GM12892 (cell line): ENCODE measurements at regions not wholly inside any gene's neighbourhood (a gene's known extent, or its start where the extent isn't known, plus 50 kb on each side); places are given as distances from the start of the nearest gene placed in this dataset.
"Not testable (repeated sequence)": the region's sequence is repeated elsewhere in the genome, so short reads cannot be mapped to it uniquely, and the experiment has no call there.

Experiments
- DNase-seq: peaks from one replicate; pipeline ENCODE4 v3.0.0; 2011; ENCODE audit not compliant: insufficient read length
- FAIRE-seq: peaks from 2 replicates; lab custom pipeline; 2011; peaks lifted over from hg19 to GRCh38; lab: Jason Lieb, UNC
- POLR2A ChIP-seq: IDR thresholded peaks from 2 replicates; pipeline ENCODE4 v1.6.1; 2011; ENCODE audit warnings: low read depth, low read length, control low read depth
- POLR2AphosphoS5 ChIP-seq: IDR thresholded peaks from 2 replicates; pipeline ENCODE4 v1.6.1; 2011; ENCODE audit warnings: low read depth, low read length, control low read depth
- TAF1 ChIP-seq: IDR thresholded peaks from 2 replicates; pipeline ENCODE4 v1.6.1; 2011; ENCODE audit warnings: low read depth, mild to moderate bottlenecking, control low read depth, low read length, borderline replicate concordance

DNA sequence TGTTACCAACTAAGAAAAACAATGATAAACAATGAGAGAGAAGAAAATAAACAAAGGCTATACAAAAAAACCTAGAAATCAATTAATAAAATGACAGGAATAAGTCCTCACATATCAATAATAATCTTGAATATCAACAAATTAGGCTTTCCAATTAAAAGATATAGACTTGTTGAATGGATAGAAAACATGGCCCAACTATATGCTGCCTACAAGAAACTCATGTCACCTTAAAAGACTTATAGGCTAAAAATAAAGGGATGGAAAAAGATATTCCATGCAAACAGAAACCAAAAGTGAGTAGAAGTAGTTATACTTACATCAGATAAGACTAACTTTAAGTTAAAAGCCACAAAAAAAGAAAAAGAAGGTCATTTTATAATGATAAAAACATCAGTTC, 183.9 kb downstream of the MYRFL start:
- FAIRE-seq (no peak), DNase-seq (no peak)
- TF ChIP-seq TAF1 (no peak), POLR2A (no peak), POLR2AphosphoS5 (no peak)

DNA sequence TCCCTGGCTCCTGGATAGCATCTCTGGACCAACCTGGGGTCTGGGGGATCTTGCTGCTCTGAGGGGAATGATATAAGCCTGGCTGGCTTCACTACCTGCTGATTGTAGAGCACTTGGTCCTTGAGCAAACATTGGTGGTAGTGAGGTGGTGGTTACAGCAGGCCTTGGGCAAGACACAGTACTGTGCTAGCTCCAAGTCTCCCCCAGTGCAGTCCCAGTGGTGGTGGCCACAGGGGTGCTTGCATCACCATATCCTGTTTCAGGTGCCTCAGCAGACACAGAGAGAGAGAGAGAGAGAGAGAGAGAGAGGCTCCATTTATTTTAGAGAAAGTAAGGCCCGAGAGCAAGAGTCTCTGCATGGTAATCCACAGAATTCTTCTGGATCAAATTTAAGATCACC, 186.3 kb downstream of the MYRFL start:
- DNase-seq = no peak
- TF ChIP-seq POLR2AphosphoS5 (no peak), TAF1 (no peak), POLR2A (no peak)
- FAIRE-seq = no peak

DNA sequence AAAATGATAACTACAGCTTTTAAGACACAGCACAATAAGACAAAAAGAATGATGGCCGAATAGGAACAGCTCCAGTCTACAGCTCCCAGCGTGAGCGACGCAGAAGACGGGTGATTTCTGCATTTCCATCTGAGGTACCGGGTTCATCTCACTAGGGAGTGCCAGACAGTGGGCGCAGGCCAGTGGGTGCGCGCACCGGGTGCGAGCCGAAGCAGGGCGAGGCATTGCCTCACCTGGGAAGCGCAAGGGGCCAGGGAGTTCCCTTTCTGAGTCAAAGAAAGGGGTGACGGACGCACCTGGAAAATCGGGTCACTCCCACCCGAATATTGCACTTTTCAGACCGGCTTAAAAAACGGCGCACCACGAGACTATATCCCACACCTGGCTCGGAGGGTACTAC, 188.0 kb downstream of the MYRFL start:
- DNase-seq, FAIRE-seq: not testable (repeated sequence)

DNA sequence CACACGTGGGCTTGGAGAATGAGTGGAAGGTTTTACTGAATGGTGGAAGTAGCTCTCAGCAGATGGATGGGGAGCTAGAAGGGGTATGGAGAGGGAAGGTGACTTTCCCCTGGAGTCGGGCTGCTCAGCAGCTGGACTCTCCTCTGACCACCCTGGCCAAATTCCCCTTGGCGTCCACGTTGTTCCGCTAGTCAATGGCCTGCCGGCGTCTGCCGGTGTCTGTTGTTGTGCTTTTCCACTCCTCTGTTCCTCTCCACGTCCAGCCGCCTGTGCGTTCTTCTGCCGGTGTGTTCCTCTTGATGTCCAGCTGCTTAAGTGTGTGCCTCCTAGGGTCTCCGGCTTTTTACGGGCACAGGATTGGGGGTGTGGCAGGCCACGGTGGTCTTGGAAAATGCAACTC, 203.5 kb downstream of the MYRFL start:
- no peak for TF ChIP-seq POLR2A
- no peak for TF ChIP-seq TAF1
- no peak for TF ChIP-seq POLR2AphosphoS5
- DNase-seq = no peak
- no peak for FAIRE-seq

DNA sequence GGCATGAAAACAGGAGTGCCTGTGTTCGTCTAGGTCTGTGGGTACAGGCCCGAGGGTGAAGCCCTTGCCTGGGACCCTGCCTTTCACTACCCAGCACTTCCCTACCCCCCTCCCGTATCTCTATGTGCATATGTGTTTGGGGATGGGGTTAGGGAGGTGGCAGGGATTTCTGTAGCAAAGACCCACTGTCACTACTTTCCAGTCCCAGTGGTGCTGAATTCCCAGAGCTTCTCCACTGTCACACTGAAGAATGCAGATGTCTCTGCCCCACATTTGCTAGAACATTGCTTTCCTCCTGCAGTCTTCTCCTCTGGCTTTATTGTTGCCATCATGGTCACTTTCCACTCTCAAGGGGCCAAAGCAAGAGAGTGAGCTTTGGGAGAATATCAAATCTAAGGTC, 203.9 kb downstream of the MYRFL start:
- no peak for FAIRE-seq
- DNase-seq = no peak
- TF ChIP-seq POLR2A (no peak), POLR2AphosphoS5 (no peak), TAF1 (no peak)

DNA sequence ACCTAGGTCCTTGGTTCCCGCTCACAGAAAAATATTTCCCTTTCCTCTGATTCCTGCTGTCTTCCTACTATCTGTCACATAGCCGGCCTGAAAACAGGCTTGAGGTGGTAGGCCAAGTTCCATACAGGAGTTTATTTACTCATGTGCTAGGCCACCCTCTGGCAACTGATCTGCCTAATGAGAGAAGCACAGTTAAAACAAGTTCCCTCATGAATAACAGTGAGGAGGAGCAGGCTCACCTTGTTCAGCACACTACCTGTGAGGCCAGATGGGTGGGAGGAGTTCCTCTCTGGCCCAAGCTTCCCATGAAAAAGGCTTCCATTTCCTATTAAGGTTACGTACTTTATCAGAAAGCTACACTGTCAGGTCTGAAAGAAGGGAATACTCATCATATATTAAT, 206.0 kb downstream of the MYRFL start:
- no peak for DNase-seq
- no peak for TF ChIP-seq POLR2AphosphoS5
- TF ChIP-seq POLR2A = no peak
- no peak for TF ChIP-seq TAF1
- no peak for FAIRE-seq

DNA sequence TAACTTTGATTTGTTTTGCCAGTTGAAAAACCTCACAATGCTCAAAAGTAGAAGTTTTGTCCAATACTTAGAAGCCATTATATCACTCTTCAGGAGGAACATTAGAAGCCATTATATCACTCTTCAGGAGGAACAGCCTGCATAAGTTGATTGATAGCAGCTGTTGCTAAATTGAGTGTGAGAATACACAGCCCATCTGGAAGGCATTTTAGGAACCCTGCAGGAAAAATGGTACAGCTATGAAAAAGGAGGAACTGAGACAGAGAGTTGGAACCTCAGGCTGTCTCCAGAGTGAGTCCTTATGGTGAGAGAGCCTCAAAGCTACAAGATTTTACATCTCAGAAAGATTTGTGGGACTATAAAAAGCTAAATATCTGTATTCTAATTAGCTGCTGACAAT, 207.0 kb downstream of the MYRFL start:
- DNase-seq (no peak), FAIRE-seq (no peak)
- TF ChIP-seq POLR2AphosphoS5 (no peak), POLR2A (no peak), TAF1 (no peak)

DNA sequence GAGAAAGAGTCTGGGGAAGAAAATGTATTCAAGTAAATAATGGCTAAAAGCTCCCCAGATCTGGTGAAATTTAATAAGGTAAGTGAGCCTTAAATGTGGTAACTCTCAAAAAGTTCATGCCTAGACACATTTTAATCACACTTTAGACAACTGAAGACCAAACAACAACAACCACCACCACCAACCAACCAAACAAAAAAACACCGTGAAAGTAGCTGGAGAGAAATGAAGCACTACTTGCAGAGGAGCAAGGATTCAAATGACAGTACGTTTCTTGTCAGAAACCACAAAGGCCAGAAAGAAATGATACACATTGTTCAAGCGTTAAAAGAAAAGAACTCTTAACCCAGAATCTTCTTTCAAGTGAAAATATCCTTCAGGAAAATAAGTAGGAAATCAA, 208.3 kb downstream of the MYRFL start:
- FAIRE-seq (no peak), DNase-seq (no peak)
- TF ChIP-seq POLR2AphosphoS5 = no peak
- no peak for TF ChIP-seq POLR2A
- TF ChIP-seq TAF1 = no peak

DNA sequence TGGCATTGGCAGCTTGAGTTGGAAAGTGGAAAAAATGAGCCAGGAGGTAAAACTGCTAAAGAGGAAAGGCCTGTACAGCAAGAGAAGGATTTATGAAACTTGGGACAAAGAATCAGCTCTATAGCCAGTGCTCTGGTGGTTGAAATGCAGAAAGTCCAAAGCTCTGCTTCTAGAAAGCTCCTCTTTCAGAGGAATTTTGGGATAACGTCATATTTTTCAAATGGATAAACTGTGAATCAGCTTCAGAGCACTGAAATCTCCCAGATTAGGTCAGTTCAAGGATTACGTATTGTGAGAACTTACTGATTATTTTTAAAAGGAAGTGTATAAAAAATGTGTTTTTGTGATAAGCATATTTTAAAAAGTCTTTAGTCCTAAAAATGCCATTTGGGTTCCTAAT, 203.1 kb upstream of the CNOT2 start:
- no peak for DNase-seq
- FAIRE-seq = no peak
- TF ChIP-seq POLR2AphosphoS5 (no peak), TAF1 (no peak), POLR2A (no peak)

DNA sequence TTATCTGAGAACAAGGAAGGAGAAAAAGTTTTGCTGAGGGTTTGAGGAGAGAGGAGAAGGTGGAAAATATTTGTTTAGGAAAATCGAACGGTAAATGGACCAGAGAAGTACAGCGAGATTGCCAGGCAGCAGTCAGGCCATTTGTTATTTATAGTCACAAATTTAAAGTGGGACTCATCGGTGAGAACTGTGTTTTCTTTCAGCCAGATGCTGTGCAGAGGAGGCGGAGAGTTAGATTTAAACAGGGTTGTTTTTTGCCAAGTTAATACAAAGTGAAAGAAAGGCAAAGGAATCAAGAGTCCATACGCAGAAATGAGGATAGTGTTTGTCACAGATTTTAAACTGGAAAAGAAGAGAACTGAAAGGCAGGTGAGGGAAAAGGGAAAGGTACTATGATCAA, 200.6 kb upstream of the CNOT2 start:
- FAIRE-seq (no peak), DNase-seq (no peak)
- TF ChIP-seq POLR2AphosphoS5 (no peak), POLR2A (no peak), TAF1 (no peak)

DNA sequence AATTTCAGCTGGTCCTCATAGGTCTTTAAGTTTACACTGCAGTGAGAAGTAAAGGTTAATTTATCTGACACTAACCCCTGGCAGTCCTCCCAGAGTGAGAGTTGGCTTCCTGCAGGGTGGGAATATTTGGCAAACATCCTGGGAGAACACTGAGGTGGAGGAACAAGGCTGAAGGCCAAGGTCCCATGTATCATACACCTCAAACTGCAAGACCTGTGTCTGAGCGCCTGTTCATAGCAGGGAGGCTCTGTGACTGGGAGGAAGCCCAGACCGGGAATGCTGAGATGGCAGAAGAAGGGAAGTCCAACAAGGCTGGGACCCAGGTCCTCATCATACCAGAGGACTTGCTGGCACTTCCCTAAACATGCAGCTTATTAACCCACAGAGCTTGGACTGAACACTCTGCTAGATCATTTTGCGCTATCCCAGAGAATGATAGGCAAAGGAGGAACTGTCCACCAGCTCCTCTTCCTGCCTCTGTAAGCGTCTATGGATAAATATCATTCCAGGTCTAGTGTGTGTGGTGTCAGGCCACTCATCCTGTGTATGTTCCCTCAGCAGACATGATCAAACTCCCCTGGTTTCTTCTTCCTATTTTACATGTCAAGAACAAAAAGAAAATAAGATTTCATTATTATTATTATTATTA, 199.6 kb upstream of the CNOT2 start:
- no peak for DNase-seq
- no peak for TF ChIP-seq POLR2A
- TF ChIP-seq TAF1 = no peak
- TF ChIP-seq POLR2AphosphoS5 = no peak
- FAIRE-seq = no peak

DNA sequence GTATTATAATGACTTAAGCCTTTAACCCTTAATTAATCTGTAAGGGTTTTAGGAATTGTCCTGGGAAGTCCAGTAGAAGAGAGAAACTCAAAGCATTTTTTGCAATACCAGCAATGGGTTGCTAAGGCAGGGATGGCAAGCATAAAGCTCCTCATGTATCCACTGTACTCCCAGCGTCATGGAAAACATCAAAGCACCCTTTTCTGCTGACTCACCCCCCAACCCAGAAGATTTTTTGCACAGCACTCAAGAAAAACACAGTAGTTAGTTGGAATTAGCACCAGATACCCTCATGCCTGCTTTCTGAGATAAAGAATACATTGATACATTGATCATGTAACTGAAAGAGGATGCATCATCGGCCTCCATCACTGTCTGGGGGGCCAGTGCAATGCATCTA, 199.1 kb upstream of the CNOT2 start:
- DNase-seq (no peak), FAIRE-seq (no peak)
- TF ChIP-seq POLR2A (no peak), POLR2AphosphoS5 (no peak), TAF1 (no peak)
